Aorta (tissue), 5 donors: ENCODE measurements at regions not wholly inside any gene's neighbourhood (a gene's known extent, or its start where the extent isn't known, plus 50 kb on each side); places are given as distances from the start of the nearest gene placed in this dataset.

Experiments used
- ATAC-seq: fragments of 200-7000 bp; cut with Tn5 transposase; one replicate; pipeline ENCODE4 v1.9.1; 2022; ENCODE audit warnings: moderate library complexity; ENCODE audit not compliant: low FRiP score
- DNase-seq, 2 donors: peaks; one replicate each; pipeline ENCODE4 v3.0.0-alpha.2; 2020
- H3K27ac ChIP-seq, 2 donors: one replicate each; pipeline ENCODE4 v1.5.1; 2013; ENCODE audit warnings: low read length in 2 of 2, mild to moderate bottlenecking in 2 of 2, moderate library complexity in 2 of 2, control low read depth in 1 of 2, inconsistent platforms in 1 of 2, low read depth in 1 of 2
- H3K27me3 ChIP-seq, 2 donors: one replicate each; pipeline ENCODE4 v1.6.1; 2013; ENCODE audit warnings: control low read depth in 1 of 2, low read length in 1 of 2, mild to moderate bottlenecking in 1 of 2, moderate library complexity in 1 of 2; ENCODE audit not compliant: insufficient read depth in 2 of 2, control insufficient read depth in 1 of 2
- H3K36me3 ChIP-seq, 2 donors: one replicate each; pipeline ENCODE4 v1.6.1; 2013; ENCODE audit warnings: control low read depth in 1 of 2, low read length in 1 of 2, mild to moderate bottlenecking in 1 of 2; ENCODE audit not compliant: insufficient read depth in 2 of 2, control insufficient read depth in 1 of 2
- H3K4me1 ChIP-seq, 2 donors: one replicate each; pipeline ENCODE4 v1.6.1; 2013; ENCODE audit warnings: low read length in 2 of 2, control low read depth in 1 of 2, mild to moderate bottlenecking in 1 of 2, moderate library complexity in 1 of 2; ENCODE audit not compliant: insufficient read depth in 2 of 2, control insufficient read depth in 1 of 2
- H3K4me3 ChIP-seq, 2 donors: one replicate each; pipeline ENCODE4 v1.5.1; 2013; ENCODE audit warnings: low read length in 2 of 2, control low read depth in 1 of 2, mild to moderate bottlenecking in 1 of 2
- H3K9me3 ChIP-seq: one replicate; pipeline ENCODE4 v1.6.1; 2013; ENCODE audit warnings: mild to moderate bottlenecking, low read length; ENCODE audit not compliant: control insufficient read depth
- WGBS, 2 donors: extraction: QIAGEN DNeasy Blood & Tissue Kit; methylation state at CpG; one replicate each; pipeline ENCODE4 v1.1.7; 2013; 5-methylcytosine and 5-hydroxymethylcytosine counted together
- intact Hi-C, 2 donors: fragments of 100-400 bp; cut with DNase I; formaldehyde crosslinking; loops; one replicate each; pipeline versions ENCODE4 v1.14.2 to v1.15.0; 2022
- donor health status: healthy with polysubstance abuse.
- donor health status: Bipolar disorder and iron deficiency.
- donor health status: DM: no; HTN: no; CAD: no.
- donor health status: DM: no; HTN: no; CAD: no.
- donor health status: DM: yes; HTN: yes; CAD: no.

DNA sequence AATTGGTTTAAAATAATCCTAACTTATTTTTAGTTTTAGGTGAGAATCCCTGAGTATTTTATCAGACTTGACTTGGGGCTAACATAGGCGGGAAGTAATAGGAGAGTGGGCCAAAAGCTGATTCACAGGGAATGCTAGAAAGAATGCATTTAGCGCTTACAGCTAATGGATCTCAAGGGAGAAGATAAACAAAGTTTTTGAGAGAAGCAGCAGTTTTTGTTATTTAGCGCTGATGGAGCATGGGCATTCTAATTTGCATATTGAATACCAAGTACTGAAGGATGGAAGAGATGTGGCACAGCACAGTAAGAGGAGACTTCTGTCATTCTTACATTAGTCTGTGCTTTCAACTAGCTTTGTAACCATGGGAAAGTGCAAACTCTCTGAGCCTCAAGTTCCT lies 436.0 kb upstream of the FBXO33 start:
- Histone ChIP-seq H3K4me3 (no peak overlapping the region), H3K9me3 (no peaks in the 10 kb centered on the region), H3K36me3 (no peaks in the 10 kb centered on the region), H3K4me1 (no peaks in the 10 kb centered on the region), H3K27ac (no peak overlapping the region), H3K27me3 (no peaks in the 10 kb centered on the region)
- intact Hi-C loops: no loop called here
- no peak for DNase-seq
- ATAC-seq: no peak
- 41 to 48% methylated on average over 3 of the region's 3 CpGs for WGBS, 2 donors

DNA sequence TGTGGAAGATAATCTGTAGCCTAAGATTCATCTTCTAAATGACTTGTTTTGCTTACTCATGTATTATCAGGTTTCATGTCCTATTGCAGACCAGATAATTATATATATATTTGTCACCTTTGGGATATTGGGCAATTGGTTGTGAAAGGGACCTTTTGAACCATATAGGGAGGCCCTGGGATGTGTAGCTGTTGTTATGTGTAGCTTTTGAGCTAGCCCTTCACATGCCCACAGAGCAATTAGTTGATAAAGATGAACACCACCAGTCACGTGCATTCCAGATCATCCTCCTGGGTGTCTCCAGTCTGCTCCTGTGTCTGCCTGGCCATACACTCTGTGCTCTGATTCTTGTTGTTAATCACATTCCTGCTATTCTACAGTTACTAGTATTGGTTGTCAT lies 431.2 kb upstream of the FBXO33 start:
- H3K4me1 ChIP-seq: peaks cover 0 to 2% of the 10 kb centered on the region in 2 donors
- no peak for DNase-seq
- no peaks in the 10 kb centered on the region for H3K36me3 ChIP-seq
- H3K27ac ChIP-seq: no peak overlapping the region
- no peak overlapping the region for H3K4me3 ChIP-seq
- H3K9me3 ChIP-seq: no peaks in the 10 kb centered on the region
- no peak for ATAC-seq
- intact Hi-C loops: no loop called here
- WGBS, 2 donors: 89 to 100% methylated on average over 1 of the region's 1 CpG
- no peaks in the 10 kb centered on the region for H3K27me3 ChIP-seq

DNA sequence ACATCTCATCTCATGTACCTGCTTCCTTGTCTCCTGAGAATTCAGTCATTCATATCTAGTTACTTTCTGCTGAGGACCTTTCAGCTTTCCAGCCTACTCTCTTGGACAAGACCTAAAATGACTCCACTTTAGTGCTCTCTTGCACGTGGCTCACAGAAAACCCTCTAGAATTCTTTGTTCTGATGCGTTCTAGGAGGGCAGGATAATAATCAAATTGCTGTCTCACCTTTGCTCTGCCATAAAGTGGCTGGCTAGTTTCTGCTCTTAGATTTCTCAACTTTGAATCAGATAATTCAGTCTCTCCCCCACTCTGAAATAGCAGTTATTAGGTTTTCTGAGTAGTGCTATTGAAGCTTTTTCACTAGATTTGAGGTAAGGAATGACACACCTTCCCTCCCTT lies 429.5 kb upstream of the FBXO33 start:
- no peaks in the 10 kb centered on the region for H3K27me3 ChIP-seq
- H3K27ac ChIP-seq: no peak overlapping the region
- peaks cover 0 to 2% of the 10 kb centered on the region in 2 donors for H3K4me1 ChIP-seq
- DNase-seq: no peak
- intact Hi-C loops: no loop called here
- 72 to 76% methylated on average over 2 of the region's 2 CpGs for WGBS, 2 donors
- no peak overlapping the region for H3K4me3 ChIP-seq
- no peak for ATAC-seq
- H3K36me3 ChIP-seq: no peaks in the 10 kb centered on the region
- H3K9me3 ChIP-seq: no peaks in the 10 kb centered on the region

DNA sequence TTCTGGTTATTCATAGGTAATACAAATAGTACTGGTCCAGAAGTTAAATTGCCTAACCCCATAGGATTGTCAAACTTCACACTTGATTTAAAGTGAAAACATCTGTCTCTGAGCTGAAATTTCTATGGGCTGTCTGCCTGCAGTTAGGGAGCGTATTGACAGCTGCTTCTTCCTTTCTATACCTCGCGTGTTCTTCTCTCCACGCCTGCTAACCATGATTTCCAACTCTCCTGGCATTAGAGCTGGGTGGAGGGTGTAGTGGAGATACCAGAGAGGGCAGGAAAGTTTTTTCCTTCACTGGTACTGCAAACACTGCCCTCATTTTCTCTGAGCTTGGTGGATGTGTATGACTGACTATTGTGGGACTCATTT lies 429.0 kb upstream of the FBXO33 start:
- Histone ChIP-seq H3K27me3 (no peaks in the 10 kb centered on the region), H3K4me1 (peaks cover 0 to 2% of the 10 kb centered on the region in 2 donors), H3K9me3 (no peaks in the 10 kb centered on the region), H3K27ac (no peak overlapping the region), H3K36me3 (no peaks in the 10 kb centered on the region), H3K4me3 (no peak overlapping the region)
- ATAC-seq: no peak
- intact Hi-C loops: no loop called here
- 33 to 61% methylated on average over 4 of the region's 4 CpGs for WGBS, 2 donors
- no peak for DNase-seq

DNA sequence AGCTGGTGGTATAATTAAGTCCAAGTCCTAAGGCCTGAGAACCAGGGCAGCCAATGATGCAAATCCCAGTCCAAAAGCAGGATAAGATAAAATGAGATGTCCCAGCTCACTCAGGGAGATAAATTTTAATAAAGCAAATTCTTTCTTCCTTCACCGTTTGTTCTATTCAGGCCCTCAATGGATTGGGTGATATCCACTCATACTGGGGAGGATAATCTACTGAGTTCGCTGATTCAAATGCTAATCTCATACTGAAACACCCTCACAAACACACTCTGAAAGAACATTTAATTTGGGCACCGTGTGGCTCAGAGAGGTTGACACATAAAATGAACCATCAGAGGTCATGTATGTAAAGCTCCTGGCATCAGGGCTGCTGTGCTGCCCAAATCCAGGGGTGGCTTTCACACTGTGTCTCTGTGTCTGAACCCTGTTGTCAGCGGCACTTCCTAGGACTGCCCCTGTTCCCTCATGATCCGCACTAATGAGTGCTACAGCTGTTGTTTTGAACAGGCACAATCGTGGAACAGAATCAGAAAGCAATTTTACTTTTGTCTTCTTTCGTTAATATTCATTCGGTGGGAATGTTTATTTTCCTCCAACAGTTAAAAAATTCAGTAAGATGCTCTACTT lies 428.5 kb upstream of the FBXO33 start:
- no peaks in the 10 kb centered on the region for H3K27me3 ChIP-seq
- peaks cover 0 to 2% of the 10 kb centered on the region in 2 donors for H3K4me1 ChIP-seq
- no peak for DNase-seq
- whole genome bisulfite sequencing, 2 donors: 46 to 56% methylated on average over 8 of the region's 8 CpGs
- intact Hi-C loops: no loop called here
- H3K4me3 ChIP-seq: no peak overlapping the region
- no peaks in the 10 kb centered on the region for H3K36me3 ChIP-seq
- no peaks in the 10 kb centered on the region for H3K9me3 ChIP-seq
- ATAC-seq: no peak
- no peak overlapping the region for H3K27ac ChIP-seq

DNA sequence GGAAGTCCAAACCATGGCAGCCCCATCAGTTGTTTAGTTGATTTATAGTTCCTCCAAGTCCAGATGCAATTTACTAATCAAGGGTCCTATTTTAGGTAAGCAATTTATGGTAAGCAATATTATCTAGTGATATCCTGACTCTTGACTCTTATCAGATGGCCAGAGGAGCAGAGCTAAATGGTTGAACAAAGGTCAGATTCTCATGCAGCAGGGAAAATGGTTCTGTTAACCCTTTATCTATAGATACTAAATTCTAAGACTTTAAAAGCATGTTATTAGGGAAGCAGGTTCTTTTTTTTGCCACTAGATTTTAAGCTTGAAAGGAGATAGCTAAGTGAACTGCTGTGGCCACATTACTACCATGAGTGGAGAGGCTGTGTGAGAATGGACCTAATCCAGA lies 427.1 kb upstream of the FBXO33 start:
- intact Hi-C loops: no loop called here
- DNase-seq (no peak), ATAC-seq (no peak)
- no peaks in the 10 kb centered on the region for H3K27me3 ChIP-seq
- H3K9me3 ChIP-seq: no peaks in the 10 kb centered on the region
- peaks cover 0 to 2% of the 10 kb centered on the region in 2 donors for H3K4me1 ChIP-seq
- no peak overlapping the region for H3K27ac ChIP-seq
- no peaks in the 10 kb centered on the region for H3K36me3 ChIP-seq
- H3K4me3 ChIP-seq: no peak overlapping the region

DNA sequence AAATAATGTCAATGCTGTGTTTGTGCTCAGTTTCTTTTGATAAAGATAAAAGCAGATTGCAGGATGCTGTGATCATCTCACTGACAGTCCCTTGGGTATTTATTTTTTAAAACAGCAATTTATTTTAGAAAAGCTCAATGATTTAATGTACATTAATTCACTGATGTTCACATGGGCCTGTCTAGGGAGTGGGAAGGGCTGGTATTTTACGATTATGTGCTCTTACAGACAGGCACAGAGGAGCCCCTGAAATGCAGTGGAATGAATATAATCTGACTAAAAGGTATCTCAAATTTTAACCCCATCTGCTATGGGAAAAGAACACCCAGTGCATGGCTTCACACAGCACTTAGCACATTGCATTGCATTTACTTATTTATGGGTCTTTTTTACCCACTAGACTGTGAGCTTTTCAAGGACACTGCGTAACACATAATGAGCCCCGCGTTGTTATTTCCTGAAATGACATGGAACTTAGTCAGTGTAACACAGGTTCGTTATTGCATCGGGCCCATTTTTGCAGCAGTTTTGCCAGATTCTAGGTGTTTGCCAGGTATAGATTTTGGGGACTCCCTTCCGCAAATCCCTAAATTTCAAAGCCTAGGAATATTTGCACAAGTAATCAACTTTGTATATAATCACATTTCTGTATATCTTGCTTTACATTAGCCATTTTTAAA lies 425.3 kb upstream of the FBXO33 start:
- H3K36me3 ChIP-seq: no peaks in the 10 kb centered on the region
- no peak overlapping the region for H3K4me3 ChIP-seq
- H3K27ac ChIP-seq: no peak overlapping the region
- H3K4me1 ChIP-seq: peaks cover 0 to 2% of the 10 kb centered on the region in 2 donors
- intact Hi-C loops: no loop called here
- no peaks in the 10 kb centered on the region for H3K27me3 ChIP-seq
- no peaks in the 10 kb centered on the region for H3K9me3 ChIP-seq
- ATAC-seq (no peak), DNase-seq (no peak)
- 90 to 91% methylated on average over 7 of the region's 7 CpGs for WGBS, 2 donors

DNA sequence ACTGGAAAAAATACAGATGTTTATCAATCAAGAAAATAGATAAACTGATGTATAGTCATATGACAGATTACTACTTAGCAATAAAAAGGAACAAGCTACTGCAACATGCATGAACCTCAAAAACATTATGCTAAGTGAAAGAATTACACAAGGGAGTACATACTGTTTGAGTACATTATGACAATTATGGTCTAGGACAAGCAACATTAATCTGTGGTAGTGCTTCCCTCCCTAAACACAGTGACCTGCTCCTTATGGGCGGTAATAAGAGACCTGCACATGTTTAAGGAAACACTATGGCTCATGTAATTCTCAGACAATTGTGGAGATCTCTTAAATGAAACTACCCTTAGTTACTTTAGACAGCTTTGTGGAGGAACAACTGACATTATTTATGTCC lies 421.2 kb upstream of the FBXO33 start:
- ATAC-seq: no peak
- H3K27ac ChIP-seq: no peak overlapping the region
- no peaks in the 10 kb centered on the region for H3K4me1 ChIP-seq
- intact Hi-C loops: no loop called here
- H3K4me3 ChIP-seq: no peak overlapping the region
- H3K27me3 ChIP-seq: no peaks in the 10 kb centered on the region
- H3K9me3 ChIP-seq: no peaks in the 10 kb centered on the region
- no peak for DNase-seq
- no peaks in the 10 kb centered on the region for H3K36me3 ChIP-seq
- 85 to 90% methylated on average over 1 of the region's 1 CpG for WGBS, 2 donors

DNA sequence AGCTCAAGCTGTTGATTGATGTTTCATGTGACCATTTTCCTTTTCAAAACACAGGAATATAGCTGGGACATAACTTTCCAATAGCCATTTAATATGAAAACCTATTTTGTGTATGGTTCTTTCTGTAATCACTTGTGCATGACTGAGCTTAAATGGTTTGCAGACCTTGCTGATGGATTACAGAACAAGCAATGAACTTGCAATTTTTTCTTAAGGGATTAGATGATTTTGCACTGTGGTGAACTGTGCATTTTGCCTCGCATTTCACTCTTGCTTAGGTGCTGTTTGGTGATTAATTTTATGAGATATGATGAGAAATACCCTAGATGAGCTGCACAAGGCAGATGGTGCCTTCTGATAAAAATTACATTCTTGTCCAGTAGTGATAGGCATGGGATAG lies 419.0 kb upstream of the FBXO33 start:
- no peaks in the 10 kb centered on the region for H3K27me3 ChIP-seq
- ATAC-seq (no peak), DNase-seq (no peak)
- H3K27ac ChIP-seq: no peak overlapping the region
- WGBS, 2 donors: 50 to 63% methylated on average over 1 of the region's 1 CpG
- no peaks in the 10 kb centered on the region for H3K9me3 ChIP-seq
- H3K36me3 ChIP-seq: no peaks in the 10 kb centered on the region
- no peaks in the 10 kb centered on the region for H3K4me1 ChIP-seq
- no peak overlapping the region for H3K4me3 ChIP-seq
- intact Hi-C loops: no loop called here
